ENCODE measurements at regions not wholly inside any gene's neighbourhood (a gene's known extent, or its start where the extent isn't known, plus 50 kb on each side); places are given as distances from the start of the nearest gene placed in this dataset.

DNA sequence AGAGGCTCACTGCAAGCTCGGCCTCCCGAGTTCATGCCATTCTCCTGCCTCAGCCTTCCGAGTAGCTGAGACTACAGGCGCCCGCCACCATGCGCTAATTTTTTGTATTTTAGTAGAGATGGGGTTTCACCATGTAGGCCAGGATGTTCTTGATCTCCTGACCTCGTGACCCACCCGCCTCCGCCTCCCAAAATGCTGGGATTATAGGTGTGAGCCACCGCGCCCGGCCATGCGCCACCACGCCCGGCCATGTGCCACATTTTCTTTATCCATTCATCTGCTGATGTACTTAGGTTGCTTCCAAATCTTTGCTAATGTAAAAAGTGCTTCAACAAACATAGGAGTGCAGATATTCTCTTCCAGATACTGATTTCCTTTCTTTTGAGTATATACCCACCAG is 408.6 kb downstream of the CAAP1 start:
- ATAC-seq: no peak

GRCh38 chr9:26477963-26478362 is 414.6 kb downstream of the CAAP1 start:
- no peak for ATAC-seq

DNA sequence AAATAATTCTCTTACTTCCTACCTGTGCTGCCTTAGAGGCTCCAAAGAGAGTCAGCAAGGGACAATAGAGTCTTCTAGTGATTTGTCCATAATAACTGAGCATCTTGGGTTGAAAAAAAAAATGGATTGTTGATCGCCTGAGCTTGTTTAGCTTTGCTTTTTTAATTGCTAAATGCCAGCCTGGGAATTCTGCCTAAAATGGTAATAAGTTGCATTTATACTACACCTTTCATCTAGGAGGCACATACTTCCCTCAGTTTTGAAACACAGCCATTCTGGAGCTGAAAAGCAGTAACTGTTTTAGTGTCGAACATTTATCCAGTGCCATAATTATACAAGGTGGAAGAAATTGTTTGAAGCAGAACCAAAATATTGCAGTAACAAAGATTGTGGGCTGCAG is 421.3 kb downstream of the CAAP1 start:
- no peak for ATAC-seq

GRCh38 chr9:26470284-26470683 is 422.3 kb downstream of the CAAP1 start:
- ATAC-seq: no peak

DNA sequence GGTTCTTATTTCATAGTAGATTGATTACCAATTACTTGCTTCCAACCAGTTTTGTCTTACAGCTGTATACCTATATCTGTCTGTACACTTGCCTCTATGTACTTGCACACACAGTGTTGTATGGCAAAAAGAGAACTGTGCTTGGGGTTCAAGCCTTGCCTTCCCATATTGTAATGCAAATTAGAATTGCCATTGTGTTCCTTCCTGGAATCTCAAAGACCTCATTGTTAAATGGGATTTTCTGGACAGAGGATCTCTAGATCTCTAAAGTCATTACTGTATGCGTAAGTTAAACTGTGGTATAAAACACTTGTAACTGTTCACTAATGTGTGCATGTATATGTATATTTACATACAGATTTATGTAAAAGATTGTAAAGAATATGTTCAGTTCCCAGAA is 428.8 kb downstream of the CAAP1 start:
- no peak for ATAC-seq

DNA sequence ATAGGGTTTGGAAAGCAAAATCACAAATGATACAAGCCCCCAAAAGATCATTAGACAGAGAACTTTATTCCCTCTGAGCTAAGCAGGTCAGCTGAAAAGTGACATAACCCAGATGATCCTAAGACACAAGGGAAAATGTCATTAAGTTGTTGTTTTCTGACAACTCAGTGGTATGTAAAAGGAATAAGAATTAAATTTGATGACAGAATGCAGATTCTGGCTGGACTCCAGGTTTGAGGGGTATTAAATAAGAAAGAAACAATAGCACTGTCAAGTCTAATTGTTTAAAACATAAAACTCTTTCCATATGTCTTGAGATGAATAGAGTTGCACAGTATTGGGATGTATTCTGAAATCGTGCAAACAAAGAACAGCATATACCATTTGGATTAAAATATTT is 429.9 kb downstream of the CAAP1 start:
- no peak for ATAC-seq

- ATAC-seq: no peak
These were observed 430.4 kb downstream of the CAAP1 start for GRCh38 chr9:26462213-26462612.

GRCh38 chr9:26460624-26461023 is 432.0 kb downstream of the CAAP1 start:
- ATAC-seq: no peak

GRCh38 chr9:26459959-26460358 is 432.6 kb downstream of the CAAP1 start:
- no peak for ATAC-seq

DNA sequence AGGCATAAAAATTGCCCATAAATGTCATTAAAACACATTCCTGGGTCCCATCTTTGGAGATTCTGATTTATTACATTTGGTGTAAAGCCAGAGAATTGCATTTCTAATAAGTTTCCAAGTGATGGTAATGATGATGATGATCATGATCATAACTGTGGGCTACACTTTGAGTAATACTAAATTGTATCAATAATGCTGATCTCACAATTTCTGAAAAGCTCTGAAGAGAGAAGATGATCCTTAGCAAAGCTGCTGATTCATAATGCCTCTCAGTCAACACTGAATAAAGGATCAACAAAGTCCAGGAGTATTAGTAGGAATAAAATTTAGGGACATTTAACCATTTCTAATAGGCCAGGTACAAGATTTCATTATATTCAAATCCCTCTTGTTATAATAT is 434.5 kb downstream of the CAAP1 start:
- no peak for ATAC-seq

DNA sequence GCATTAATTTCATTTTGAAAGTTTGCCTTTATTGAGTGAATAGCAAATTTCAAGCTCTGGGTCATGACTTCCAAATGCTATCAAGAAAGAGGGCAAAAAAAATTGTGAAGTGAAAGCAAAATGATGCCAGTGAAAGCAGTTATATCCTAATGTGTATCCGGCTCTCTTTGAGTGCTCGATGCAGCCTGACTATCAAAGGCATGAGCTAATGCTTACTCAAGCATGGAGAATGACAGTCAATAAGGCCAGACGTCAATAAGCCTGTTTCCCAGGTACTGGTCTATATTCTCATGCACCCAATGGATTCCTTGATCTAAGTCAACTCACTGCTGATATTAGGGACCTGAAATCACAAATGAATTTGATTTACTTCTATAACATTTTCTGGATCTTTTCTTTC is 435.5 kb downstream of the CAAP1 start:
- ATAC-seq: no peak

GRCh38 chr9:26439061-26439624 is 453.5 kb downstream of the CAAP1 start:
- ATAC-seq: no peak

DNA sequence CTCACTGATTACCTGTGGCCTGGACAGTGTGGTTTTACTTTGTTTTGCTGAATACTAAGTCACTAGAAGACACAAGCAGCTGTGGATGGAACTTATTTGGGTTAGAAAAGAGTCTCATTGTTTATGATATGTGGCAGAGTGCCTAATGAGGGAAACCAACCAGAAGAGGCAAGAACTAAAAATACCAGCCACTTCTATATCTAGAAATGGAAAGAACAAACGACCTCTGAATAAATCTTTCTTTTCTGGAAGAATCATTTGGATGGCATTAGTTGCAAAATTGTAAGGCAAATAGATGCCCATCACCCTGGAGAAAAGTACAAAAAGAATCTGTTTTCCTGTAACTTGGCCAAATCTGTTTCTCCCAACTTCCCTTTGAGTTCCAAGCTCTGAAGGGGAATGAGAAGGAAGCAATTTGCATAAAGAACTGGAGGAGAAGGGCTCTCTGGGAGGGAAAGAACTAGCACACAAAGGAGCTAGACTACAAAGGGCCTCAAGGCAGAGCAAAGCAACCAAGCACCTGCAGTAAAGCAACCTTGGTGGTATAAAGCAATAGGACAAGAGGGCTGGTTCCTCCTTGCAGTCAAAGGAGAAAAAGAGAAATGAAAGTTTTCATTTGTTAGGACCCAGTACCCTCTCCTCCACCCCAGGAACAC is 455.4 kb downstream of the CAAP1 start:
- no peak for ATAC-seq

DNA sequence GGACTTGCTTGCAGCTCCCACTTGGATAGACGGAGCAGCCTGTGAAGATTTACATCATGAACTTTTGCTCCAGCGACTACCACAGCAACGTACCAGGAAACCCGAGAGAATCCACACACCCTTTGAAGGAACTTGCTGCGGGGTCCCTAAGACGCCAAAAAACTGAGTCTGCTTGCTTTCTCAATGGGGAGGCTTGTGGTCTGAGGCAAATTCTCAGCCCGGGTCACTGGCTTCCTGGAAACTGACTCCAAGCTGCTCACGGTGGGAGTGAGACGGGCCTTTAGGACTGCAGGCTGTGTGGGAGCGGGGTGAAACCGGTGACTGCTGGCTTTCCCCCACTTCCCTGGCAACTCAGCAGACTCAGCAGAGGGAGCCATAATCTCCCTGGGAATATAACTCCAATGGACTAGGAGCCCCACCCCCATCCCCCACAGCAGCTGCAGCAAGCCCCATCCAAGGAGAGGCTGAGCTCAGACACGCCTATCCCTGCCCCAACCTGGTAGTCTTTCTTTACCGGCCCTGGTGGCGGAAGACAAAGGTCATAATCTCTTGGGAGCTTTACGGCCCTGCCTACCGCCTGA is 466.0 kb downstream of the CAAP1 start:
- no peak for ATAC-seq

DNA sequence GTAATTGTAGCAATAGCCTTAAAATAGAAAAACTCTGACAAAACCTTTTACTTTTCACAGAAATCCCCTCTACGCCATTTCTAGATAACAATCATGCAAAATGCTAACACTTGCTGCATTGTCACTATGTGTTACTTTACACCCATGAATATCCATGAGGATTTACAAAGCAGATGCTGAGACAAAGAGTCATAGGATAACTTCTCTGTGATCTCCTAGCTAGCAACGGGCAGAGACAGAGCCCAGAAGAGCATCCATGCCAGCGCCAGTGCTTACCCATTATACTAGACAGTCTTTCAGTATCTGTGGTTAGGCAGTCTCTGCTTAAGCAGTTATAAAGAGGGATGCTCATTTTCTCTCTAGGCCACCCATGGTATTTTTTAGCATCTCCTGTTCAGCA is 474.1 kb downstream of the CAAP1 start:
- ATAC-seq: no peak

- no peak for ATAC-seq
These were observed 477.1 kb downstream of the CAAP1 start for GRCh38 chr9:26415528-26415927.

GRCh38 chr9:26413611-26414010 is 479.0 kb downstream of the CAAP1 start:
- no peak for ATAC-seq

DNA sequence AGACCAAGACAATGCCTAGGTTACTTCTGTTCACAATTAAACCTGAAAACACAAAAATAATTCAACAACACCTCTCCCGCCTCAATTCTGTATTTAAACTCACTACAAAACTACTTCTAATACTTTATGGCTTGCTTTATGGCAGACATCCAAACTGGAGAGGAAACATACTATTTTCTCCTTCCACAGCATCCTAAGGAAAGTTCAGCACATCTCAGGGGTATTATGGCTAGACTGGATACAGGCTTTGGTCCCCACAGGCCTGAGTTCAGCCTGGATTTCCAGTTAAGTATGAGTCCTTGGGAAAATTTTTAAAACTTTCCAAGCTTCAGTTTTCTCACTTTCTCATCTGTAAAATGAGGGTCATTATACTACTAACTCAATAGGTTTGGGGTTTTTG is 480.2 kb downstream of the CAAP1 start:
- ATAC-seq: no peak

DNA sequence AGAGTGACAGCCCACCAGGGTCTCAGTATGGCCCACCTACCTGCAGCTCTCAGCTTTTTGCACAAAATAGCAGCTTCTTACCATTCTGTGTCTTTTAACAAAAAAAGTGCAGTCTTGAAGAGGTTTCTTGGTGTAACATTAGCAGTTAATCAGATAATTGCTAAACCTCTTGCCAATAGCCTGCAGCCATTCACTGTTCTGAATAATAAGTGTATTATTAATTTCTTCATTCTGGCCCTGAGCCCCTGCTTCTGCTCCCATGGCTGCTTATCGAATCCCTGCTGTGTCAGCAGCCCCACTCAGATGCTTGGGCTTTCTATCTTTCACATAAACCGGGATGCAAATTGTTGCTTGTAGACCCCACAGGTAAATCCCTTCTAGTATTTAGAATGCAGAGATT is 485.9 kb downstream of the CAAP1 start:
- ATAC-seq: no peak

DNA sequence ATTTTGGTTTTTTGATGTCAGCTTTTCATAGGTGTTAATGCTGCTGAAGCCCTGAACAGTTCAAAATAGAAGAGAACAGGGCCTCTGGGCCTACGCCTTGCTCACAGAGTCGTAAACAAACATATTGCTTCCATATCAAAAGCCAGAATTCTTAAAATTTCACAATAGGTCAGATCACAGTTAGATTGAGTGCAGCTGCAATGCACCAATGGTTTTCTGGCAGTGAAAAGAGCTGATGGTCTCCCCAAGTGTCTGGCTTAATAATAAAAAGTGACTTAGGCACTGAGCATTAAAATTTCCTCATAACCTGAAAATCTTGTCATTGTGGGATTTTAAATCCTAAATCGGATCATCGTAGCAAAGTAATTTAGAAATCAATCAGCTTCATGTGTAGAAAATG is 493.0 kb downstream of the CAAP1 start:
- no peak for ATAC-seq

- no peak for ATAC-seq
These were observed 498.6 kb downstream of the CAAP1 start for GRCh38 chr9:26394025-26394424.

- no peak for ATAC-seq
These were observed 500.0 kb downstream of the CAAP1 start for GRCh38 chr9:26392639-26393038.

GRCh38 chr9:26391036-26391435 is 501.6 kb downstream of the CAAP1 start:
- no peak for ATAC-seq

GRCh38 chr9:26375448-26375847 is 517.2 kb downstream of the CAAP1 start:
- ATAC-seq: no peak

GRCh38 chr9:26373616-26374015 is 519.0 kb downstream of the CAAP1 start:
- no peak for ATAC-seq

All from esophagus mucosa (tissue), 1 donor.